ENCODE measurements at regions not wholly inside any gene's neighbourhood (a gene's known extent, or its start where the extent isn't known, plus 50 kb on each side); places are given as distances from the start of the nearest gene placed in this dataset.

GRCh38 chr22:49530671-49531367 is 296.9 kb downstream of the BRD1 start:
- no peak for TF ChIP-seq CTCF (IDR thresholded peaks at IDR 0.05)
- TF ChIP-seq SIN3A (IDR thresholded peaks at IDR 0.05; ENCODE audit: borderline replicate concordance, insufficient read depth, low read depth, low read length) = no peak

Data from Panc1 (cell line).